HG02885 (cell line): ENCODE measurements at regions not wholly inside any gene's neighbourhood (a gene's known extent, or its start where the extent isn't known, plus 50 kb on each side); places are given as distances from the start of the nearest gene placed in this dataset.

Experiments used
- ATAC-seq: cut with Tn5 transposase; IDR thresholded peaks from one replicate; pipeline ENCODE4 v1.9.1; 2021; ENCODE audit warnings: mild to moderate bottlenecking; ENCODE audit not compliant: unreplicated experiment, poor library complexity

DNA sequence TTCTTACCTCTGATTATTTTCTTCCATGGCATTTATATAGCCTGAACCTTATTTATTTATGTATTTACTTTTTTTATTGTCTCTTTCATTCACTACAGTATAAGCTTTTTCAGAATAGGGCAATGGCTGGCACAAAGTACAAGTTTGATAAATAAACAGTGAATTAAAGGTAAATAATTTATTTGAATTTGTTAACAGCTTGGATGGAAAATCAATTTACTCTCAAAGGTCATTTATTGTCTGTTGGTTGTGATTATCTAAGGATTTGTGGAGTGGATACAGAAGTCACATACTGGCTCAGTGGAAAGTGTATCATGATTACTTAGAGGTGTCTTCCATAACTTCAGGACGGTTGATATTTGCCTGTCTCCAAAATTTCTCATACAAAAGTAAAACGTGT is 2472.9 kb downstream of the PCDH7 start:
- ATAC-seq = no peak

DNA sequence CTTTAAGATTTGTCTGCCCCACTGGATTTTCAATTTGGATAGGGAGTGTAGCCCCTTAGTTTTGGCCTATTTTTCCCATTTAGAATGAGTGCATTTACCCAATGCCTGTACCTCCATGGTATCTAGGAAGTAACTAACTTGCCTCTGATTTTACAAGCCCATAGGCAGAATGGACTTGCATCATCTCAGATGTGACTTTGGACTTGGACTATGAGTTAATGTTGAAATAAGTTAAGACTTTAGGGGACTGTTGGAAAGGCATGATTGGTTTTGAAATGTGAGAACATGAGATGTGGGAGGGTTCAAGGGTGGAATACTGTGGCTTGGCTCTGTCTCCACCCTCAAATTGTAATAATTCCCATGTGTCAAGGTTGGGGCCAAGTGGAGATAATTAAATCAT is 2480.2 kb downstream of the PCDH7 start:
- ATAC-seq = no peak

DNA sequence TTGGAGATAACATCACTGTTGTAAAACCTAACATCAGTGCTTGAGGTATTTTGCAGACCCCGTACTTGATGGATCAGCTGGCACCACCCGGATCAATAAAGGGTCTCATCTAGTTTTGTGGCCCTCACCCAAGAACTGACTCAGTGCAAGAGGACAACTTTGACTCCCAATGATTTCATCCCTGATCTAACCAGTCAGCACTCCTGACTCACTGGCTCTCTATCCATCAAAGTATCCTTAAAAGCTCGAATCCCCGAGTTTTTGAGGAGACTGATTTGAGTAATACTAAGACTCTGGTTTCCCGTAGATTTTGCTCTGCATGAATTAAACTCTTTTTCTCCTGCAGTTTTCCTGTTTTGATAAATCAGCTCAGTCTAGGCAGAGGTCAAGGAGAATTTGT is 2498.1 kb downstream of the PCDH7 start:
- no peak for ATAC-seq

DNA sequence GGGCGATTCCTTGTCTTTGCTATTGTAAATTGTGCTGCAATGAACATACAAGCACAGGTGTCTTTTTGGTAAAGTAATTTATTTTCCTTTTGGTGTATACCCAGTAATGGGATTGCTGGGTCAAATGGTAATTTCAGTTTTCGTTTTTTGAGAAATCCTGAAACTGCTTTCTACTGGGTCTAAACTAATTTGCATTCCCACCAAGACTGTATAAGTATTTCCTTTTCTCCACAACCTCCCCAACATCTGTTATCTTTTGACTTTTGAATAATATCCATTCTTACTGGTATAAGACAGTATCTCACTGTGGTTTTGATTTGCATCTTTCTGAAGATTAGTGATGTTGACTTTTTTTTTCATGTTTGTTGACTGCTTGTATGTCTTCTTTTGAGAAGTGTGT is 2506.0 kb downstream of the PCDH7 start:
- ATAC-seq = no peak

DNA sequence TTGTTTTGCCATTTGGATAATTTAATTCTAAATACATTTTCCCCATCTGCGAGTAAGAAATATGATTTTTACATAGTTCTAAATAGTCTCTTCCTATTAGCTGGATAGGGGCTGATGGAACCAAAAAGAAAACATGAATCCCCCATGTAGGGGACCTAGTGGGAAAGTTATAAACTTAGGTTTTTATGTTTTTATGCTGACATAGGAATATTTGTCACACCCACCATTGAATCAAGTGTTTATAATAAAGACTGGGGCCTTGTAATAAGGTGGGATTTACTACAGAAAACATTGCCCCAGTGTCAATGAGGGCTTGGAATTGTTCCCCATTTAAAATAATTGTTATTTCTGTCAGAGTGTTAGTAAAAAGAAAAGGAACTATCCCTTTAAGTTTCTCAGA is 2506.6 kb downstream of the PCDH7 start:
- no peak for ATAC-seq

DNA sequence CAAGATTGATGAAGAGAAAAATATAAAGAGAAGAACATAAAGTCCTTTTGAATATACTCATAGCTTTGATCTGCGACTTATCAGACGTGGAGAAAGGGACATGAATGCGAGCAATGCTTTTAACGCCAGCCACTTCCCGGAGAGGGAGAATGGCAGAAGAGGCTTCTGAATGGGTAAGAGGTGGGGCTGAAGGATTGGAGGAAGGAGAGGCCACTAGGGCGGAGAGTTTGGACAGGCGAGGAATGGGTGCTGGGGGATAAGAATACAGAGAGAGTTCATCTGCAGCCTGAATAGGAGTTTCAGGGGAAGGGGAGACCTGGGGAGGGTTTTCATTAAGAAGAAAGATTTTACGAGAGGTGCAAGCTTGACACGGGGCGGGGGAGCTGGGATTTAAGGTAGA is 2534.9 kb downstream of the PCDH7 start:
- ATAC-seq = no peak

DNA sequence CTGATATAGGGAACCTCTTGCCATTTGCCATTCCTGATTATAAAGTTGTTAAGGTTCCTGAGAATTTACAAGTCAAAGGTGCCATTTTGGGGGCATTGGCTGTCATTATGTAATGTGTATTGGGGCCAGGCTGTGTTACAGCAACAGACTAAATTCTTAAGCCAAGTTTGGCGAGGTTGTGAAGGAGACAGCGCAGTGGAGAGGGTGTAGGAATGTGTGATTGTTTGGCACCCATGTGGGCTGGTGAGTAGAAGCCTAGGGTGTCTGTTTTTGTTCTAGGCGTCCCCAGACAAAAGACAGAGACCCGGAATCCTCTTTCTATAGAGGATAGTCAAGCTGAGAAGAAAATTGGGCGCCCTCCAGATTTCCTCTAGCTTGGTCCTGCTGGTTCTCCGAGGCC is 2535.3 kb downstream of the PCDH7 start:
- ATAC-seq = no peak

DNA sequence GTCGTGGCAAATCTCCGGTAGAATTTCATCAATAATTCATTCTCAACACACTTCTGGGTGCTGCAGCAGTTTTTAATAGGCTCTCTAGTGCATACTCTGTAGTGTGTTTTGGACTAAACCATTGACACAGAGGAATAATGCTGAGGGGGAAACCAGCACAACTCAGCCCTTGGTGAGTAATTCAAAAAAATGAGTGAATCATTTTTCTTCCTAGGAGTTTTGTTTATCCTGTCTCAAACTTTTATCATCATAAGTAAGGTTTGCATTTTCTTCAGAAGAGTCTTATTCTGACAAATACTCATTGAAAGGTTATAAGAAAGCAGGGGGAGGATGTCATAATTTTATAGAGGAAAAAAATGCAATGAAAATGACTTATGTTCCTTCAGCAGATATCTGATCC is 2542.7 kb downstream of the PCDH7 start:
- ATAC-seq = no peak

DNA sequence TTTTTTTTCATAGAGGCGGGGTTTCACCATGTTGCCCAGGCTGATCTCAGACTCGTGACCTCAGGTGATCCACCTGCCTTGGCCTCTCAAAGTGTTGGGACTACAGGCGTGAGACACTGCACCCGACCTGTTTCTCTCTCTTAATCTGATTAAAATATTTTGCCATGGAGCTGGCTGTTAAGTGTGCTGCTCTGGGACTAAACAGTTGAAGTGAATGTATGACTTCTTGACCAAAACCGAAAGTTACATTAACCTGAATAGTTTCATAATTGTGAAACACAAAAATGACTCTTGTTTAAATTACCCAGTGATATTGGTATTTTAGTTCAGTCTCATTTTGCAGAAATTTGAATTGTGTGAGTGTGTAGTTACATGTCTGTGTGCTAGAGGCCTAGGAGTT is 2548.6 kb downstream of the PCDH7 start:
- no peak for ATAC-seq

DNA sequence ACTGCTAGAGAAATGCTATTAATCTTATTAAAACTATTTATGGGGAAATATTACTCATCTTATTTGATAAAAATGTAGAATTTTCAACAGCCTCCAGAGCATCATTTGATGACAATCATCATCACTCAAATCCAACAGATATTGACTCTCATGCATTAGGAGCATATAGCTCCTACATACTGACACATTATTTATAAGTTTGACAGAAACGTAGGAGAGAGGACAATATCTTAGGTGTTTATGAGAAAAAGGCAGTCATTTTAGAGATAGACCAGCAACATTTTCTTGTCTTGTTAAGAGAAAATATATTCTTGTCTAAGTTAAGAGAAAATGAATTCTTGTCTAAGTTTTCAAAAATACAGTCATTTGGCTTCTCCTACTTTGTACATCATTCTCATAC is 2550.2 kb downstream of the PCDH7 start:
- no peak for ATAC-seq

DNA sequence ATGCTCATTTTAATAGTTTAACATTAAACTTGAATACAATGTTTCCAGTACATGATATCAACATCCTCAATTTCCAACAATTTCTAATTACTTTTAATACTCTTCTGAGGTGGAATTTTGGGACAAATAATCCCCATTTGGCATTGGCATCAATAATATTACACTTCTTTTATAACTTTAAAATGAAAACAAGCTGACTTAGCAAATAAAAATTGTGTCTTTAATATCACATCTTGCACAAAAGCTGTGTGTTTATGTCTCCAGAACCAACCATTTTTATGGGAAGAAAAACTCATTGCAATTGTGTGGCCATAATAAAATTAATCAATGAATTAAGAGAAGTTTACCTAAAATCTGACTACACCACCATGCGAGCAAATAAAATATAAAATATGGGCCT is 2552.6 kb downstream of the PCDH7 start:
- ATAC-seq = no peak

DNA sequence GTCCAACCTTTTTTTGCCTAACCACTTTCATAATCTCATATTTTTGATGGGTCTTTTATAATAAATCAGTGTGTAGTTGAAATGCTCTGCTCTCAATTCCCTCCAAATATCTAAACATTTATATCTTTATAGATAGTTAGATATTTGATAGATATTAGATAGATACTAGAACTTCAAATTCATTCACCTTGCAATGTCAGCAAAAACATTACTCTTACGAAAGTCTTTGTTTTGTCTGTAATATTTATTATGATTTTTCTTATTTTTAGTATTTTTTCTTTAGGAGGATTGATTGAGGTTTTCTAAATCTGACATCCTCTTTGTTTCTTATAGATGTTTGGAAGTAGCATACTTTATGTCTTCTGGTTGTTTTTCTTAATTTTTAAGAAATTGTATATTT is 2563.6 kb downstream of the PCDH7 start:
- ATAC-seq = no peak

DNA sequence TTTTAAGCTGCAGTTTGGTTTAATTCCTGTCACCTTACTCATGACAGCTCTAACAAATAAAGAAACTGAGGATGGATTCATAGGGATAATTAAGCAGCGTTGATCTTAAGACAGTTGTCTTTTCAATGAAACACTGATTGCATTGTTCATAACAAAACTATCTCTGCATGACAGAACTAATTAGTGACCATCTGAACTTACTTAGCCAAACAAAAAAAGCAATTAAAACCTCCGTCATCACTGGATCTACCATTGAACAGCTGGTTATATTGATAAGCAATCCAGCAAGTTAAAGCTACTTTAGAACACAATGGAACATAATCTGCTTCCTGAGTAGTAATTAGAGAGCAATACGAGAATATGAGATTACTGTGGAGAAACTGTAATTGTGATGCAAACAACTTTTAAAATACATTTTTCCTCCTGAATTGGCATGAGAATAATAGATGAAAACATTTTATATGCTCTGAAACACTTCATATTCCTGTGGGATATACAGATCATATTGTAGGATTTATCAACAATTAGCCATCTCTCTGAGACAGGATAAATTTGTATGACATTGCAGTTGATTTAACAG is 2576.8 kb downstream of the PCDH7 start:
- ATAC-seq = no peak

DNA sequence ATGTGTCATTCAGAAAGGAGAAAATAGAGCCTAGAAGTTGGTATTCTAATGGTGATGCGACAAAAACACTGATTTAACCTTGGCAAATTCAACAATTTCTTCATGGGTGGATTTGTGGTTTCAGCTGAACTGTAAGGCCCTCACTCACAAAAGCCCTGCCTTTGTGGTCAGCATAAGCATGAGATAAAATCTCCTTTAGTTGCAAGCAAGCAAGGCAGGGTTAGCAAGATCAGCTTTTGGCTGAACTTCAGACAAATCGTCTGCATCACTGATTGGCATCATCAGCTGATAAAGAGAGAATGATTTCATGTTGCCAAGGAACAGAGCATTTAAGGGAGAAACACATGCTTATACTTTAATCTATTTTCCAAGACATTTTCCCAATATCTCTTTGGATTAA is 2582.2 kb downstream of the PCDH7 start:
- ATAC-seq = no peak

DNA sequence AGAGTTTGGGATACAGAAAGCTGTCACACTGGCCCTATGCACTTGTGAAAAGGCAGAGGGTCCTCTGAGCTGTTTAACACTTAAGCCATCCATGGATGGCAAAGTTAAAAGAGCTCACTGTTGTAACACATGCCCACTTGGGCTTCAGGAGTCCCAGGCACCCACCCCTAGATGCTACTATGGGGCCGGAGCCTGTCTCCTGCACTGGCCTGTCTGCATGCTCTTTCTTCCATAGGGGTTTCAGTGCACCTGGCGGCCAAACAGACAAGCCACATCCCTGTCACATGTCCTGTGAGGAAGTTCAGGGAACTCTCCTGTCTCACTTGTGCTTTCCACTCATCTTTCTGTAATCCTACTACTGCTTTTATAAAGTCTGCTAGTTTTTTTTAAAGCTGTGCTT is 2586.0 kb downstream of the PCDH7 start:
- ATAC-seq = no peak

DNA sequence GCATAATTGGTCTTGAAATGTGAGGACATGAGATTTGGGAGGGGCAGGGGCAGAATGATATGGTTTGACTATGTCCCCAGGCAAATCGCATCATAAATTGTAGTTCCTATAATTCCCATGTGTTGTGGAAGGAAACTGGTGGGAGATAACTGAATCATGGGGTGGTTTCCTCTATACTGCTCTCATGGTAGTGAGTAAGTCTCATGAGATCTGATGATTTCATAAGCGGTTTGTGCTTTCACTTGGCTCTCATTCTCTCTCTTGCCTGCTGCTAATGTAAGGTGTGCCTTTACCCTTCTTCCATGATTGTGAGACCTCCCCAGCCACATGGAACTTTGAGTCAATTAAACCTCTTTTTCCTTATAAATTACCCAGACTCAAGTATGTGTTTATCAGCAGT is 2595.9 kb downstream of the PCDH7 start:
- ATAC-seq = no peak

DNA sequence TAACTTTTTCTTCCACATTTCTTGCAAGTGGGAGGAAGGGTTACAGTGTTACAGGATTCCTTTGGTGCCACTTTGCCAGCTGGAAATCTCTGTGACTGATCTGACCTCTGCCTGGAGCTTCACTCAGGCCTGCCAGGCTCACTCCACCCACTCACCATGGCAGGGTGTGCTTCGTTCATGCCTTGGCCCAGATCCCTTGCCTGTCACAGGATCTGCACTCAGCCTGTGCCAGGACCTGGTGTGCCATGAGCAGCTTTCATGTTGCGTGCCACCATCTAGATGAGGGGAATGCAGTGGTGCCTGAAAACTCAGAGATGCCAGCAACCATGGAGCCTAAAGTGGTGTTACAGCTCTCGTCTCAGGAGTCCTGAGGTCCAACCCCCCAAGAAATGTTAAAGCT is 2596.4 kb downstream of the PCDH7 start:
- no peak for ATAC-seq

DNA sequence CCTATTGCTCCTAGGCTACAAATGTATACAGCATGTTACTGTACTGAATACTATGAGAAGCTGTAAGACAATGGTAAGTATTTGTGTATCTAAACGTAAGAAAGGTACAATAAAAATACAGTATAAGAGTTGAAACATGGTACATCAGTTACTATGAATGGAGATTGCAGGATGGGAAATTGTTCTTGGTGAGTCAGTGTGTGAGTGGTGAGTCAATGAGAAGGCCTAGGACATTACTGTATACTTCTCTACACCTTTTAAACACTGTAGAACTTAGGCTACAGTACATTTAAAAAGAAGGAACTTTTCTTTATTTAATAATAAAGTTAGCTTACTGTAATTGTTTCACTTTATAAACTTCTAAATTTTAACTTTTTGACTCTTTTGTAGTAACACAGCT is 2603.2 kb downstream of the PCDH7 start:
- ATAC-seq = no peak

DNA sequence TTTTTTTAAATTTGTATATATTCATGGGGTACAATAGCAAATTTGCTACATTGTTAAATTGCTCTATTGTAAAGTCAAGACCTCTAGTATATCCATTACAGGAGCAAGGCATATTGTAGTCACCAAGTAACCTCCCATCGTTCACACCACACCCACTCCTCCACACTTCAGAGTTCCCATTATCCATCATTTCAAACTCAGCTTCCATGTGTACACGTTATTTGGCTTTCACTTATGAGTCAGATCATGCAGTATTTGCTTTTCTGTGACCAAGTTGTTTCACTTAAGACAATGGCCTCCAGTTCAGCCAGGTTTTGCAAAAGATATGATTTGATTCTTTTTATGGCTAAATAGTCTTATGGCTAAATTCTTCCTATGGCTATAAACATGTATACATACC is 2614.2 kb downstream of the PCDH7 start:
- ATAC-seq = no peak

DNA sequence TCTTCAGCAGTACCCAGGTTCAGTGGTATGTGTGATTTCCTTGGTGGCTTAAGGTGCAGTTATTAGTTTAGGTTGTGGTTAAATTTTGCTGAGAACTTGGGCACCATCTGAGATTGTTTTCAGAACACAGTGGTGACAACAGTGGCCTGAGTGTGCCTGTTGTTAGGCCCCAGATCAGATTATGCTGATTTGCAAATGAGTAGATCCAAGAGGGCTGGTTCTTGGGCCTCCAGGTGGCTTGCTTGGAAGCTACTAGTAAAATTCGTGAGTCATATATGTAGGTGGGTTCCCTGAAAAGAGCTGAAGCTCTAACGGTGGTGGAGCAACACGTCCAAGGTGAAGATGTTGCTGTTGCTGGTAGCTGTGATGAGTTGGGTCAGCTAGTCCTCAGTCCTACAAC is 2619.6 kb downstream of the PCDH7 start:
- ATAC-seq = no peak

DNA sequence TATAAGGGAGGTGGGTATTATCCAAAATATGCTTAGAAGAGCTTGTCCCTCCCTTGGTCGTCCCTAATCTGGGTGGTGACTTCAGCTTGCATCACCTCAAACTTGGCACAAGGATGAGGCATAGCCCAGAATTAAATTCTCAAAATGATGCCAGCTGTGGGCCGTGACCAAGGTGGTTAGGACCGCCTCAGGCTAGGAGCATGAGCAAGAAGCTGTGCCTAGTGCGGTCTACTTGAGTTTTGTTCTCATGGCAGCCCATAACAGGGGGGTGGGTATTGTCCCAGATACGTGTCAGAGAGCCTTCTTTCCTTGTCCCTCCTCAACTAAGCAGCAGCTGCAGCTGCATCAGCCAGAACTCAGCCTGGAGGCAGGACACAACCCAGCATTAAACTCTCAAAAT is 2620.0 kb downstream of the PCDH7 start:
- no peak for ATAC-seq

DNA sequence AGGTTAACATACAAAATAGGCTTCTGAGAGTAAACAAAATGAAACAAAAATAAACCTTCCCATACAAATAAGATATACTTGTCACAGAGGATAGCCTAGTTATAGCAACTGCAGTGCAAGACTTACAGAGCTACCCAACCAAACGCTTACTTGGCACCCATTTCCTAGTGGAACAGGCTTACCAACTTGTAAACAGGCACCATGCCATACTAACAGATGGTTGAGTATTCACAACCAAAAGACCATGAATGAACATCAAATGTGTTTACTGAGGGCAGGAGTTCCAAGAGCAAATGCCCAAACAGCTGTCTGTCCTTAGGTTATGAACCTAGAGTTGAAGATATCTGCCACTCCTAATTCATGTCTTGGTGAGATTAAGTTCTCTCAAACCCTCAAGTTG is 2629.2 kb downstream of the PCDH7 start:
- ATAC-seq = no peak

DNA sequence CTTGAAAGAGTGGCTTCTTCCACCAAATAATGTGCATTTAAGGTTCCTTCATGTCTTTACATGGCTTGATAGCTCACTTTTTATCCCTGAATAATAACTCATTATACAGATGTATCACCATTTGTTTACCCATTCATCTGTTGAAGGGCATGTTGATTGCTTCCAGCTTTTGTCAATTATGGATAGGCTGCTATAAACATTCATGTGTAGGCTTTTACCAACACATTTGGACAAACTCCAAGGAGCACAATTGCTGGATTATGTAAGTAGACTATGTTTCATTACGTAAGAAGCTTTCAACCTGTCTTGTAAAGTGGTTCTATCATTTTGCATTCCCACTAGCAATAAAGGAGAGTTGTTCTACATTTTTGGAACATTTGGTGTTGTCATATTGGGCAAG is 2637.0 kb downstream of the PCDH7 start:
- no peak for ATAC-seq
